GM18520 (cell line): ENCODE measurements at regions not wholly inside any gene's neighbourhood (a gene's known extent, or its start where the extent isn't known, plus 50 kb on each side); places are given as distances from the start of the nearest gene placed in this dataset.
"Not testable (repeated sequence)": the region's sequence is repeated elsewhere in the genome, so short reads cannot be mapped to it uniquely, and the experiment has no call there.

Experiments
- ATAC-seq: cut with Tn5 transposase; IDR thresholded peaks from one replicate; pipeline ENCODE4 v1.9.1; 2021; ENCODE audit not compliant: unreplicated experiment

DNA sequence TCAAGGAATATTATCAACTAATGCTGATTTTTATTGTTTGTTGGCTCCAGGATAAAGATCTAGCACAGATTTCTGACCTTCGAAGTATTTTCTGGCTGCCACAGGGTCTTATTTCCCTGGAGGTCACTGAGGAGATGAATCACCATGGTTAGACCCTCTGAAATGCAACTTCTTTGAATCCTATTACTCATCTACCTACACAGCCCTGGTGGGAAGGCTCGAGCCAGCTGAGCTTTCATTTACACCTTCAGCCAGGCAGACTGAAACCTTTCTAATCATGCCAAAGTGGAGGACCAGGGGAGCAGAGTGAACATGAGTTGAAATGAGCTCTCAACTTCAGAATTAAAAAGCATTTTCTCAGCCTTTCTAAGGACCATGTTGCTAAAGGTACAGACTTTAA lies 130.5 kb downstream of the SMIM20 start:
- ATAC-seq: no peak

DNA sequence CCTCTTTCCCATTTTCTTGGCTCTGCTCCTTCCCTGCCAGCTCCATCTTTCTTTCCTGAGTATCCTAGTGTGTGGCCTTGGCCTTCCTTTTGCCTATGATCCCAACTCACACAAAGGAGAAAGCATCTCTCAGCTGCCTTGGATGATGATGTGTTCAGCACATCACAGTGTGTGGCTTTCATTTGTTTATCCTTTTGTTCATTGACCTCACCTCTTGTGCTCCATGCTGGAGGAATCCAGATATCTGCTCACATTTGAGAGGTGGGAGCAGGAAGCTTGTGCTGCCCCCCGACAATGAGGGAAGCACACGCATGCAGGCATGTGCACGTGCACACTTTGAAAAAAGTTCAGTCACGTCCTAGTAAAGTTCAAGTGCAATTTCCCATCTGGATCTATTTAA lies 131.0 kb downstream of the SMIM20 start:
- no peak for ATAC-seq

DNA sequence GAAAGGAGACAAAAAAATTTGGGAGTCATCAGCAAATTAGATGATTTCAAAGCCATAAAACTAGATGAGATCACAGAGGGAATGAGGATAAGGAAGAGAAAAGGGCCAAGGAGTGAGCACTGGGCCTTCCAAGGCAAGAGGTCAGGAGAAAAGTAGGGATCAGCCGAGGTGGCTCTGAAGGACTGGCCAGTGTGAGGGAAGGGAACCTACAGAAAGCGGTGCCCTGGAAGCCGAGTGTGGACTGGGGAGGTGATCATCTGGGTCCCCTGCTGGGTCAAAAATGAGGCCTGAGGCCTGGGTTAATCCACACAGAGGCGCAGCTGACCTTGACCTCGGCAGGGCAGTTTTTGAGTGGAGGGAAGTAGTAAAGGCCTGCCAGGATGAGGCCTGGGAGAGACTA lies 133.8 kb downstream of the SMIM20 start:
- ATAC-seq: no peak

DNA sequence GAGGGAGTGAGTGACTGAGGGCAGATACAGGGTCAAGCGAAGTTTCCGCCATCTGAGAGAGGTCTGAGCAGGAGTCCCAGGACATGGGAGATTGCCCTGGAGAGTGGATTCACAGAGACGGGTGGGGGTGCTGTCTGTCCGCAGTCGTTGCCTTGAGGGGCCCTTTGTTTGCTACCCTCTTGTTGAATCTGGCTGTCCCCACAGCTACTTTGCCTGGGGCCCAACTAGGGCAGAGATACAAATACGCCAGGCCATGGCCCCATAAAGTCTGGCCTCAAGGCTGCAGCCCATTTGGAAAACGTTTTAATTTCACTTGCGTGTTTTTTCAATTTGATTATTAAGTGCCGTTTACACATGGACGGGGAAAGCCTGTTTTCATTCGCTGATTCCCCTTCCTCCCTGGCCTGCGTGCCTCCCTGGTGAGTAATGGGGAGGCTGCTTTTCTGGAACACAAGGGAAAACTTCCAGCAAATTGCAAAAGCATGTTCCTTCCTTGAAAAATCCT lies 134.4 kb downstream of the SMIM20 start:
- ATAC-seq: no peak

DNA sequence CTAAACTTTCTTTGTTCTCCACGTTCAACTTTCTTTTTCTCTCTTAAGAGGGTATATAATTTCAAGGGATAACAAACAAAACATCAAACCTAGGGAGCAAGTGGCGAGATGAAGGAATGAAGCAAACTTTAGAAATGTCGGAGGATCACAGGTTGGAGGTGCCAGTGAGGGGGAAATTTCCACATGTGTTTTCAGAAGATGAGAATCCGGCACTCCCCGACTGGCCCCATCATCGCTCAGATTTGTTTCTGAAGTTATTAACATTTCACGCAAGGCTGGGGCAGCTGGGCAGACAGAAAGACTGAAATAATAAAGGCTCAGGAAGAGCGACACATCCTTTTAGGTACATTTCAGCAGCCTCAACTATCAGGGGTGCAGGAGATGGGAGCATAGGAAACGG lies 134.9 kb downstream of the SMIM20 start:
- ATAC-seq: no peak

DNA sequence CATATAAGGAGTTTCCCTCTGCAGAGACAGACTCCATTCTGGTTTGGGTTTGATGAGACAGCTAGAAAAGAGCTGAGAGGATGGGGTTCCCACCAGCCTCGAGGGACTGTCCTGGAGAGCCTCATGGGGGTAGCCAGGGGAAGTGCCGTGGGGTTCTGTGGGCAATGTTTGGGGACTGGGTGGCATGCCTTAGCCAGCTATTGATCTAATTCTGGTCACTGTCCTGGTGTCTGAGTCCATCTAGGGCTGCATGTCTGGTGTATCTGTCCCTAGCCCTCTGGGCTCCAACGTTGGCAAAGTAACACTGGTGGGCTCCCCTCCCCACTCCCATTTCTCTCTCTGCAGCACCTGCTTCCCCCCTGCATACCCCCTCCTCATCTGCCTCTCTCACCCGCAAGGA lies 135.4 kb downstream of the SMIM20 start:
- no peak for ATAC-seq

DNA sequence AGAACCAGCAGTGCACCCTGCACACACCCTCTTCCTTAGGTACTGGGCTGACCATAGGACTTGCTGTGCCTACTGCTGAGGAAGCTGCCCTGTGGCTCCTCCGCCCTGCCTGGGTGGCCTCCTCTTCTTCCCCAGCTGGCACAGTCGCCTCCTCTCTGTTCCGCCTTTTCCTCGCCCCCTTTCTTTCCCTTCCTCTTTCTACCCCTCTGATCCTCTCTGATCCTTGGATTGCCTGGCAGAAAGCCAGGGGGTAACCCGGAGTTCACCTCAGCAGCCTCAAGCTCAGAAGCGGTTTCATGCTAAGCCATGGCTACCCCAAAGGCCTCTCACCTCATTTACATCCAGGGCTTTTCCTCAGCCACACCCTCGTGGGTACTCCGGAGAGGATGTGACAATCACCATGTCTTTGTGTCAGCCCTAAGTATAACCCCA lies 136.2 kb downstream of the SMIM20 start:
- ATAC-seq: no peak

DNA sequence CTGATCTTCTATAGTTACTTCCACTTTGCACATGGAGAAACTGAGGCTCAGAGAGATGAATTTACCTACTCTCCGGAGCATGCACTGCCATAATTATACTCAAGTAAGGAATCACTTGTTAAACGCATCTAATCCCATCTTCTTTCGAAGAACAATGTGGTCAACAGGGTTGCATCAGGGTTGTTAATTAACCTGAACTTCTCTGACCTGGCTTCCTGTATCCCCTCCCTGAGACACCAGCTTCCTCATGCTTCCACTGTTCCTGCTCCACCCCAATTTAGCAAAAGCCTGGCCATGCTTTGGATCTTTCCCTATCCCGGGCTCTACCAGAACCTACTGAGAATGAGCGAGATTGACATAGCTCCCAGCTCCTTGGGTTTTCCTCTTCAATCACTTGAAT lies 136.7 kb downstream of the SMIM20 start:
- ATAC-seq: no peak

DNA sequence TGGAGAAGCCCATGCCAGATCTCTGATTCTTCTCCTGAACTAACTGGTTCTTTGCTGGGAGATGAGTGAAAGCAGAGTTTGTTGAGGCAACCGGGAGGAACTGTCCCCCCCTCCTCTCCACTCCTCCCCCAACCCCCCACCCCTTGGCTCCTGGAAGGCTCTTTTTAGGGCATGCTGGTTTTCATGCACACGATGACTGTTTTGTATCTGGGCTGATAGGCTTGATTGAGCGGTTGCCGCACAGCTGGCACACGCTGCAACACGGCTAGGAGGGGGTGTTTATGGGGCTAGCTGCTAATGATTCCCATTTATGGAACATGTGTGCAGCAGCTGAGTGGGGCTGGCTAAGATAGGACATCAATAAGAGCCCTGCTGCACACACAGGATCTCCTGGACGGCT lies 137.2 kb downstream of the SMIM20 start:
- no peak for ATAC-seq

DNA sequence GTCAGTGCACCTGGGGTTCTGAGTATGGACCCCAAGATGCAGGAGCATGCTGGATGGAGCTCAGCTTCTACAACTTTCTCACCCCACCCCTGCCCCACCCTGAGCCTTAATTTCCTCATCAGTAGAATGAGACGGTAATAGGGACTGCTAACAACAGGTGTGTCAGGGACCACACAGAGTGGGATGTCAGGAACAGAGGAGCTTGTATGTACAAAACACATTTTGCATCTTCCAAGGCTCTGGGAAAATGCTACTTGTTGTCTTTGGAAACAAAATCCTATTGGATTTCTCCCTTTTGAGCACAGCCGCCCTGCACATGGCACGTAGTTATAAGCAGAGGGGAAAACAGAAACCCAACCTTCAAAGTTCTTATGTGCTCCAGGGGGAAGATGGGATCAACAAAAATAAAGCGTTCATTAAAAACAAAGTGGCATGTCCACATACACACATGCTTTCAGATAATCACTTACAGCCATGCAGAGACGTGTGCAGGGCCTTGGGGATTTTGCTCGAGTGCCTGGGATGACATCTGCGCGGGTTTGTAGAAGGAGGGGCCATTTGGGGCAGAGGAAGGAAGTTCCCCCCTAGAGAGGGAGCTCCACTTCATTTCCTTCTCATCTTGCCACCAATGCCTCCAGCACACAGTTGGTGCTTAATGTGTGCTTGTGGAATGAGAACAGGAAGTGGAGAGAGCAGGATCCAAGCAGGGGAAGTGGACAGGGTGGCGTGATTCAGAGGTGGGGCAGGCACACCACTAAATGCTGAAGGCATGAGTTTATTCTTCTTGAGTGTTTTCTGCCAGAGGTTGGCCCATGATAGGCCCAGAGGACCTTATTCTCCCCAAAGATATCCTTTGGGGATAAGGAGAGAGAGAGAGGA lies 138.9 kb downstream of the SMIM20 start:
- ATAC-seq: no peak

DNA sequence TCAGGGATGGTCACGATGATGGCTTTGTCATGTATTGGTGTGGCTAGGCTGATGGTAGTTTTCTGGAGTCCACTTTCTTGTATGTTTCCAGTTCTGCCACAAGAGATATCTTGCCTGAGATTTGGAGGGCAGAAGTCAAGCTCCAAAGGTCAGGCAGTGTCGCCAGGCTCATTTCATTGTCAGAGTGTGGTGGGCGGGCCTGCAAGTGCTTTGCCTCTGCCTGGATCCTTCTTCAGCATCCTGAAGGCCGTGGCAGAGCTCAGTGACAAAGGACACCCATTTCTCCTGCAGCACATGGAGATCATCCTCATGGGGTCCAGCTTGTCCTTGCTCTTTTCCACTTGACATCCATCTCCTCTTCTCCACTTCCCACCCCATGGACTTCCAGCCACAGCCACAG lies 139.7 kb downstream of the SMIM20 start:
- no peak for ATAC-seq

DNA sequence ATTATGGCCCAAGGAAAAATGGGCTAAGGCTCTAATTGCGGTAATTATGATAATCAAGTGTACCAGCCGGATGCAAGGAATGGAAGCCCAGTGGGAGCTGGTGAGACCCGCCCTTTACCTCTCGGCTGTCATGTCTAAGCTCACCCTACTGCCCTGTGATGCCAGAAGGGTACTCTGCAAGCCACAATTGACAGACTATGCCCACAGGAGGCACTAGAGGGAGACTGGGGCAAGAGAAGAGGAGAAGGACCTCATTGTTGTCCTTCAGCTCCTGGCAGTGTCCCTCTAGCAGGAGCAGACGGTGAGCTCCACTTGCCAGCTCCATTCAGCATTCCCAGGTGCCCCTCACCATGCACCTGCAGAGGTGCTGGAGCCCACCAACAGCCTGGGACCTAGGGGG lies 141.8 kb downstream of the SMIM20 start:
- ATAC-seq: no peak

DNA sequence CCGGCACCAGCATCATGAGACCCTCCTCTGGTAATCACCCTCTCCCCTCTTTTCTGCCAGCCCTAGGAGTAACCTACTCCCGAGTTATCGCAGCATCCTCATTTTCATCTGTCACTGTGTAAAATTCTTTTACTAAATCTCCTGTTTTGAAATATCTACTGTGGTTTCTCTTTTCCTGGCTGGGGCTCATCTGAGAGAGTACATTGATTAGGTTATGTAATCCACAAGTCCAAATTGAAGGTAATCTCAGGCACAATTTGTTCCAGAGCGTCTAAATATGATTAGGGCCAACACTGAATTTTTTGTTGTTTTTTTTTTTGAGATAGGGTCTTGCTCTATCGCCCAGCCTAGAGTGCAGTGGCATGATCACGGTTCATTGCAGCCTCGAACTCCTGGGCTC lies 142.4 kb downstream of the SMIM20 start:
- no peak for ATAC-seq

DNA sequence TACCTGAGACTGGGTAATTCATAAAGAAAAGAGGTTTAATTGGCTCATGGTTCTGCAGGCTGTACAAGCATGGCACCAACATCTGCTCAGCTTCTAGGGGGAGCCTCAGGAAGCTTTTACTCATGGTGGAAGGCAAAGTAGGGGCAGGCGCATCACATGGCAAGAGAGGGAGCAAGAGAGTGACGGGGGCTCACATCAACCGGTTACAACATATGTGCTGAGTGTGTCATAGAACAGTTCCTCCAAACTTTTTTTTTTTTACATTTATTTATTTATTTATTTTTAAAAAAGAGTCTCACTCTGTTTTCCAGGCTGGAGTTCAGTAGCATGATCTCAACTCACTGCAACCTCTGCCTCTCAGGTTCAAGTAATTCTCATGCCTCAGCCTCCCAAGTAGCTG lies 143.8 kb downstream of the SMIM20 start:
- not testable (repeated sequence) for ATAC-seq

DNA sequence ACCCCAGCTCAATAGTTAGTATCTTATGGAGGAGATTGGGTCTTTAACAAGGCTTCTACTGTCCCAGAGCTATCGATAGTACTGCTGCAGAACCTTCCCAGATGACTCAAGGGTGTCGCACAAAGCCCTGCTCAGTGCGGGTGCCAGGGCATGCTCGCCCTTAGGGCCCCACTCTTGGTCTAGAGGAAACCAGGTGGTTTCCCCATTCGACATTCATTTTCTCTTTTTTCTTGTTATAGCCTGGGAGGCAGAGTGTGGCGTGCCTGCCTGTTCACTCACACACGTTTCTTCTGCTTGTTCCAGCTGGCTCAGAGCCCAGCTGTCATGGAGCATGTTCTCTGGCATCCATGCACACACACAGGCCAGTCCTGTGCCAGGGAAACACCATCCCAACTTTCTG lies 144.5 kb downstream of the SMIM20 start:
- peak; percentile 92 for ATAC-seq

DNA sequence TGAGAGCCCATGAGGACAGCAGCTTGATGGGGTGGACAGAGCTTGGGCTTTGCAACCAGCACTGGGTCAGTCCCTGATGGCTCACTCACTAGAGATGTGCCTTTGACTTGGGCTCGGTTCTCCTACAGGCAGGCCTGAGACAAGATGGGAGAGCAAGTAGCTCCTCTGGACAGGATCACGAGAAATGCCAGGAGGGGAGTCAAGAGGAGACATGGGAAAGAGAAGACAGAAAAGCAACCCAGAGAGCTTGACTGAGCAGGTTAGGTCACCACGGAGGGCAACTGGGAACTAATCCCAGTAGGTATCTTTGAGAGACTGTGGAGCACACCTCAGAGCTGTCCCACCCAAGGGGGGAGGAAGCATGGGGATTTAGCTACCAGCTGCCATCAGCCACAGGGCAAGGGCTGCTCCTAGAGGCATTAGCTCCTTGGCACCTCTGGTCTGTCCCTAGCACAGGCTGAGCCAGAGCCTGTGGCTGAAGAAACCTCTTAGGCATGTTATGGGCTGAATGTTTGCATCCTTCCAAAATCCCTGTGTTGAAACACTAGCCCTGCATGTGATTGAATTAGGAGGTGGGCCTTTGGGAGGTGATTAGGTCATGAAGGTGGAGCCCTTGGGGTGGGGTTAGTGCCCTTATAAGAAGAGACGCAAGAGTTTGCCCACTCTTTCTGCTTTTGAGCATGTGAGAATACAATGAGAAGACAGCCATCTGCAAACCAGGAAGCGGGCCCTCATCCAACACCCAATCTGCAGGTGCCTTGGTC lies 145.6 kb downstream of the SMIM20 start:
- no peak for ATAC-seq

DNA sequence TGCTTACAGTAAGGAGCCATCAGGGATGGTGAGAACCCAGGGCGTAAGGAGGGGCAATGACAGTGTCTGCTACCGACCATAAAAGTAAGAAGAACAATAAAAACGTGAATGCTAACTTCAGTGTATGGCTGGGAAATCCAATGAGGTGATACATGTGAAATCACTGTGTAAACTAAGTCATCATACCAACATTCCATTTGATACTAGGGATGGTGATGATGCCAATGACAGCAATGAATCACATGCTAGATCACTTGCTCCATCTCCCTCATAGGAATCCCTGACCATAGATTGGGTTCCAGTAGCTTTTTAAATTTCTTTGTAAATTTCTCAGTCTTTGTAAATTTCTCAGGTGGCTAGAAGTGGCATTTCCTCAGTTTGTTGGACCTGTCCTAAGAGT lies 146.3 kb downstream of the SMIM20 start:
- no peak for ATAC-seq

DNA sequence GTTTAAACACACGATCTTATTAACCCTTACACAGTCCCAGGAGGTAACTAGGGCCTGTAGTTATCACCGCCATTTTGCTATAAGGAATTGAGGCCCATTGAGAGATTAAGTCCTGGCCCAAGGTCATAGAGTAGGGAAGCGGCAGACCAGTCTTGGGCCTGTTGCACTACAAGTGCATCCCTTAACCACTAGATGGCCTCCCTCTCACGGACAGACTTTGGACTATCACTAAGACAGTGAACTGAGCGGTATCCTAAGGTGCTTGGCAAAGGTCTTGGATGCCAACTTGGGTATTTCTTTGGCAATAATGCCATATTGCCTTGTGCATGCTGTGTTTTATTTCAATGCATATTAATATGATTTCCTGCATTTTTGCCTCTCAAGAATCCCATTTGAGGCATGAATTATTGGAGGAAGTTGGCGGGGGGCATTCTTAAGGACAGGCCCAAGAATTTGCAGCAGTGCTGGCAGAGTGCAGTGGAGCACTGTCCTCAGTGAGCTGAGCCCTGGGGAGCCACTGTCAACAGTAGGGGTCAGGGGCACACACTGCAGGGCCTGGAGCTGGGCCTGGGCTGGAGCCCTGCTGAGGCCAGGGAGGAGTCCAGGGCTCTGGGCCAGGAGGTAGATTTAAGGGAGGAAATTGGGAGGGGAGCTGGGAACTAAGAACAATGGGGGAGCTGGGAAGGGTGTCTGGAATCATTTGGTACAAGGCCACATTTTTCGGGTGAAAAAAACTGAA lies 147.4 kb downstream of the SMIM20 start:
- no peak for ATAC-seq

DNA sequence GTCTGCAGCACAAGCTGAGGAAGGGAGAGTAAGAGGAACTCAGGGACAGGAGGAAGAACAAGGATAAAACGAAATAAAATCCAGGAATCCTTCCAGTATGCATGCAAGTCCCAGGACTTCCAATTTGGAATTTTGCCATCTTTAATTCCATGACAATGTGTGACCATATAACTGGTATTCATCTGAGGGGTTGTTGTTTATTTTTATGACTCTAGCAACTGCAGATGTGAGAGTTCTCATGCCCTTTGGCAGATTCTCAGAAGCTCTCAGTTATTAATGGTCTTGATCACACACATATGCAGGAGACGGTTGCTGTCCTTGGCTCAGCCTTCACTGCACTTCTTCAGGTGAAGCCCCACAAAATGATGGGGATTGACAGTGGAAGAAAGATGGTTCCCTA lies 148.2 kb downstream of the SMIM20 start:
- ATAC-seq: no peak

DNA sequence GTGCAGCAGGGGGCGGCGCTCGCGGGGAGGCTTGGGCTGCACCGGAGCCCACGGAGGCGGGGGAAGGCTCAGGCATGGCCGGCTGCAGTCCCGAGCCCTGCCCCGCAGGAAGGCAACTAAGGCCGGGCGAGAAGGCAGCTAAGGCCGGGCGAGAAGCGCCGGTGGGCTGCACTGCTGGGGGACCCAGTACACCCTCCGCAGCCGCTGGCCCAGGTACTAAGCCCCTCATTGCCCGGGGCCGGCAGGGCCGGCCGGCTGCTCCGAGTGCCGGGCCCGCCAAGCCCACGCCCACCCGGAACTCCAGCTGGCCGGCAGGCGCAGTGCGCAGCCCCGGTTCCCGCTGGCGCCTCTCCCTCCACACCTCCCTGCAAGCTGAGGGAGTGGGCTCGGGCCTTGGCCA lies 150.0 kb downstream of the SMIM20 start:
- ATAC-seq: not testable (repeated sequence)

DNA sequence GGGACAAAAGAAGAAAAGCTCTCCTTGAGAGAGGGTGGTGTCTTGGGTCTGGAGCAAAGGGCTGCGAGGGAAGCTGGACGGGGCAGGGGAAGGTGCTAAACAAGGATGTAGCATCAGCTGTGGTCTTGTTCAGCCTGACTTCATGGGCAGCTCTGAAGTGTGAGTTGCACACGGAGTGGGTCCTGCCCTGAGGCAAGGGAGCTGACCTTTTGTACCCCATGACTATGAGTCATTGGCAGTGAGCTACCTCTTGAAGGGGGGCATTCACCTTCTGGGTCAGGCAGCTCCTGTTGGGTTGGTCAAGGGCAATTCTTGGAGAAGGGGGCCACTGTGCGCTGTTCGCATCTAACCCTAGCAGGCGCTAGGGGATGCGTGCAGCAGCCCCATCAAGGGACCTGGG lies 151.8 kb downstream of the SMIM20 start:
- no peak for ATAC-seq
